ENCODE measurements at regions not wholly inside any gene's neighbourhood (a gene's known extent, or its start where the extent isn't known, plus 50 kb on each side); places are given as distances from the start of the nearest gene placed in this dataset.

GRCh38 chr18:41737218-41737617, 217.8 kb upstream of the PIK3C3 start:
- no peak overlapping the region for H3K4me3 ChIP-seq (ENCODE audit: low read depth, low read length)
- DNase-seq (ENCODE audit: low read depth): no peak
- TF ChIP-seq POLR2A (IDR thresholded peaks at IDR 0.05; ENCODE audit: extremely low read depth, insufficient read length): no peak

GRCh38 chr18:41734917-41735316, 220.1 kb upstream of the PIK3C3 start:
- no peak overlapping the region for H3K4me3 ChIP-seq (ENCODE audit: low read depth, low read length)
- TF ChIP-seq POLR2A (IDR thresholded peaks at IDR 0.05; ENCODE audit: extremely low read depth, insufficient read length): no peak
- no peak for TF ChIP-seq CTCF (IDR thresholded peaks at IDR 0.05; ENCODE audit: low read depth, low read length)
- no peak for TF ChIP-seq MYC (IDR thresholded peaks at IDR 0.05; ENCODE audit: low read depth, low read length)
- TF ChIP-seq MAX (IDR thresholded peaks at IDR 0.05; ENCODE audit: low read depth, low read length): no peak
- no peak for DNase-seq (ENCODE audit: low read depth)

GRCh38 chr18:41732356-41732755, 222.7 kb upstream of the PIK3C3 start:
- TF ChIP-seq MAX (IDR thresholded peaks at IDR 0.05; ENCODE audit: low read depth, low read length) (no peak), MYC (IDR thresholded peaks at IDR 0.05; ENCODE audit: low read depth, low read length) (no peak), CTCF (IDR thresholded peaks at IDR 0.05; ENCODE audit: low read depth, low read length) (no peak), POLR2A (IDR thresholded peaks at IDR 0.05; ENCODE audit: extremely low read depth, insufficient read length) (no peak)
- no peak for DNase-seq (ENCODE audit: low read depth)
- no peak overlapping the region for H3K4me3 ChIP-seq (ENCODE audit: low read depth, low read length)

- no peak overlapping the region for H3K4me3 ChIP-seq (ENCODE audit: low read depth, low read length)
- no peak for TF ChIP-seq POLR2A (IDR thresholded peaks at IDR 0.05; ENCODE audit: extremely low read depth, insufficient read length)
- TF ChIP-seq CTCF (IDR thresholded peaks at IDR 0.05; ENCODE audit: low read depth, low read length): no peak
- no peak for TF ChIP-seq MAX (IDR thresholded peaks at IDR 0.05; ENCODE audit: low read depth, low read length)
- no peak for TF ChIP-seq MYC (IDR thresholded peaks at IDR 0.05; ENCODE audit: low read depth, low read length)
- no peak for DNase-seq (ENCODE audit: low read depth)
These were observed 223.2 kb upstream of the PIK3C3 start for GRCh38 chr18:41731884-41732283.

GRCh38 chr18:41724195-41724594, 230.8 kb upstream of the PIK3C3 start:
- DNase-seq (ENCODE audit: low read depth): no peak
- TF ChIP-seq POLR2A (IDR thresholded peaks at IDR 0.05; ENCODE audit: extremely low read depth, insufficient read length): no peak
- TF ChIP-seq CTCF (IDR thresholded peaks at IDR 0.05; ENCODE audit: low read depth, low read length): no peak
- no peak for TF ChIP-seq MYC (IDR thresholded peaks at IDR 0.05; ENCODE audit: low read depth, low read length)
- no peak for TF ChIP-seq MAX (IDR thresholded peaks at IDR 0.05; ENCODE audit: low read depth, low read length)
- H3K4me3 ChIP-seq (ENCODE audit: low read depth, low read length): no peak overlapping the region

- no peak for TF ChIP-seq CTCF (IDR thresholded peaks at IDR 0.05; ENCODE audit: low read depth, low read length)
- no peak for TF ChIP-seq MYC (IDR thresholded peaks at IDR 0.05; ENCODE audit: low read depth, low read length)
- no peak for TF ChIP-seq MAX (IDR thresholded peaks at IDR 0.05; ENCODE audit: low read depth, low read length)
- no peak for TF ChIP-seq POLR2A (IDR thresholded peaks at IDR 0.05; ENCODE audit: extremely low read depth, insufficient read length)
- H3K4me3 ChIP-seq (ENCODE audit: low read depth, low read length): no peak overlapping the region
- DNase-seq (ENCODE audit: low read depth): no peak
These were observed 233.8 kb upstream of the PIK3C3 start for GRCh38 chr18:41721103-41721790.
